ENCODE measurements at regions not wholly inside any gene's neighbourhood (a gene's known extent, or its start where the extent isn't known, plus 50 kb on each side); places are given as distances from the start of the nearest gene placed in this dataset.
"Not testable (repeated sequence)": the region's sequence is repeated elsewhere in the genome, so short reads cannot be mapped to it uniquely, and the experiment has no call there.

GRCh38 chrX:1700757-1701156 lies 85.9 kb downstream of the ASMT start:
- DNase-seq (ENCODE audit: low read depth), result no peak

- not testable (repeated sequence) for DNase-seq (ENCODE audit: low read depth)
Observed at GRCh38 chrX:1701396-1701901, 86.6 kb downstream of the ASMT start.

- not testable (repeated sequence) for DNase-seq (ENCODE audit: low read depth)
Observed at GRCh38 chrX:1702142-1702541, 87.3 kb downstream of the ASMT start.

- not testable (repeated sequence) for DNase-seq (ENCODE audit: low read depth)
Observed at GRCh38 chrX:1702557-1702956, 87.7 kb downstream of the ASMT start.

- DNase-seq (ENCODE audit: low read depth), result not testable (repeated sequence)
Observed at GRCh38 chrX:1709277-1709676, 94.4 kb downstream of the ASMT start.

GRCh38 chrX:1713296-1713695 lies 98.4 kb downstream of the ASMT start:
- no peak for DNase-seq (ENCODE audit: low read depth)

- no peak for DNase-seq (ENCODE audit: low read depth)
Observed at GRCh38 chrX:1717373-1717772, 102.5 kb downstream of the ASMT start.

GRCh38 chrX:1719270-1719669 lies 104.4 kb downstream of the ASMT start:
- no peak for DNase-seq (ENCODE audit: low read depth)

GRCh38 chrX:1720836-1721235 lies 106.0 kb downstream of the ASMT start:
- no peak for DNase-seq (ENCODE audit: low read depth)

- DNase-seq (ENCODE audit: low read depth), result no peak
Observed at GRCh38 chrX:1725472-1725871, 110.6 kb downstream of the ASMT start.

- no peak for DNase-seq (ENCODE audit: low read depth)
Observed at GRCh38 chrX:1727531-1728027, 112.7 kb downstream of the ASMT start.

GRCh38 chrX:1734806-1735205 lies 119.9 kb downstream of the ASMT start:
- DNase-seq (ENCODE audit: low read depth), result no peak

GRCh38 chrX:1741816-1742394 lies 127.0 kb downstream of the ASMT start:
- no peak for DNase-seq (ENCODE audit: low read depth)

- DNase-seq (ENCODE audit: low read depth), result no peak
Observed at GRCh38 chrX:1743105-1743504, 128.2 kb downstream of the ASMT start.

GRCh38 chrX:1743663-1744062 lies 128.8 kb downstream of the ASMT start:
- no peak for DNase-seq (ENCODE audit: low read depth)

- DNase-seq (ENCODE audit: low read depth), result no peak
Observed at GRCh38 chrX:1748408-1748807, 133.5 kb downstream of the ASMT start.

- no peak for DNase-seq (ENCODE audit: low read depth)
Observed at GRCh38 chrX:1749499-1749898, 134.6 kb downstream of the ASMT start.

- no peak for DNase-seq (ENCODE audit: low read depth)
Observed at GRCh38 chrX:1750267-1750666, 135.4 kb downstream of the ASMT start.

GRCh38 chrX:1751781-1752180 lies 136.9 kb downstream of the ASMT start:
- DNase-seq (ENCODE audit: low read depth), result no peak

GRCh38 chrX:1752799-1753198 lies 137.9 kb downstream of the ASMT start:
- not testable (repeated sequence) for DNase-seq (ENCODE audit: low read depth)

GRCh38 chrX:1754077-1754476 lies 139.2 kb downstream of the ASMT start:
- peak; percentile 0 for DNase-seq (ENCODE audit: low read depth)

GRCh38 chrX:1763294-1763693 lies 148.4 kb downstream of the ASMT start:
- DNase-seq (ENCODE audit: low read depth), result no peak

- not testable (repeated sequence) for DNase-seq (ENCODE audit: low read depth)
Observed at GRCh38 chrX:1764883-1765364, 150.1 kb downstream of the ASMT start.

GRCh38 chrX:1767026-1767425 lies 152.2 kb downstream of the ASMT start:
- DNase-seq (ENCODE audit: low read depth), result no peak
